SH-SY5Y (cell line): ENCODE measurements at regions not wholly inside any gene's neighbourhood (a gene's known extent, or its start where the extent isn't known, plus 50 kb on each side); places are given as distances from the start of the nearest gene placed in this dataset.

Source experiments
- GATA2 ChIP-seq: IDR thresholded peaks from 2 replicates; pipeline ENCODE4 v1.6.1; 2011; ENCODE audit warnings: mild to moderate bottlenecking, low read depth, low read length
- GATA3 ChIP-seq: IDR thresholded peaks from 2 replicates; pipeline ENCODE4 v1.6.1; 2011; ENCODE audit warnings: low read depth, mild to moderate bottlenecking, low read length, moderate library complexity

- TF ChIP-seq GATA3 (no peak), GATA2 (no peak)
Measured at GRCh38 chr11:114758627-114759026, 80.3 kb downstream of the NXPE2 start.

DNA sequence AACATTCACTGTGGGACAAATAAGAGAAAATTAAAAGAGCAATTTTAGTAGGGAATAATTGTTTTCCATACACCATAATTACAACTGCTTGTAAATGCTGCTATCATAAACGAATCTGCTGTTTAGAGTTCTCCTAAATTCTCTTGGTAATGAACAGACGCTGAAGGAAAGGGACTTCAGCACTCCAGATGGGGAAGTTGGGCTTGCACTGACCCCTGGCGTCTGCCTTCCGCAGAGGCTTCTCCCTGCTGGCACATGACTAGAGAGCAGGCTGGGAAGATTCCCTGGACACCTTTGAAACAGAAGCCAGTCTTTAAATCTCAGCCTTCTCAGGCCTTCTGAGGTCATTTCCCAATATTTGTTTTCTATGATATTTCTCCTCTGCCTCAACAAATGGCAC is 84.1 kb downstream of the NXPE2 start:
- TF ChIP-seq GATA3 (no peak), GATA2 (no peak)

- TF ChIP-seq GATA3 (no peak), GATA2 (no peak)
Measured at GRCh38 chr11:114764563-114764962, 86.2 kb downstream of the NXPE2 start.

- no peak for TF ChIP-seq GATA3
- TF ChIP-seq GATA2, result no peak
Measured at GRCh38 chr11:114771172-114771571, 92.8 kb downstream of the NXPE2 start.

DNA sequence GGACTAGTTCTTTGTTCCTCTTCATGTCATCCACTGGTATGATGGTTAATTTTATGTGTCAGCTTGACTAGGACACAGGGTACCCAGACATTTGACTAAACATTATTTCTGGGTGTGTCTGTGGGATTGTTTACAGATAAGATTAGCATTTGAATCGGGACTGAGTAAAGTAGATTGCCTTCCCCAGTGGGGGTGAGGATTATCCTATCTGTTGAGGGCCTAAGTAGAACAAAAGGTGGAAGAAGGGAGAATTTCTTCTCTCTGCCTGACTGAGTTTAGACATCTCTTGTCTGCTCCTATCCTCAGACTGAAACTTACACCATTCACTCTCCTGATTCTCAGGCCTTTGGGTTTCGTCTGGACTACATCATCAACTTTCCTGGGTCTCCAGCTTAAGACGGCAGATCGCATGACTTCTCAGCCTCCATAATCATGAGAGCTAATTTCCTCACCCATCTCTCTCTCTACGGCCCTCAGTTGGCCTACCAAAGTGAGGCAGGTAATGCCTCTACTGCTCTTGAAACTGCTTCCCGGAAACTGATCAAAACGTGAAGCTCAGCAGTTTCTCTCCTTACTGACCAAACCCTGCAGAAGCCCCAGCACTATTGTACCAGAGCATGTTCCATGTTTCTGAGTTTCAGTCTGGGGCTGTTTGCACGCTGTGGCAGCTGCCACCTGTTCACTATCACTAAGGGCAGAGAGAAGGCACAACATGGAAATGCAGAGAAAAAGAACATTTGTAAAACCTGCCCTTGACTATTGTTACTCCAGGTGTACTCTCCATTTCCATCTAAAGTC is 95.4 kb downstream of the NXPE2 start:
- TF ChIP-seq GATA3 (no peak), GATA2 (no peak)

GRCh38 chr11:114774599-114775361 is 96.5 kb downstream of the NXPE2 start:
- TF ChIP-seq GATA3 (no peak), GATA2 (no peak)

DNA sequence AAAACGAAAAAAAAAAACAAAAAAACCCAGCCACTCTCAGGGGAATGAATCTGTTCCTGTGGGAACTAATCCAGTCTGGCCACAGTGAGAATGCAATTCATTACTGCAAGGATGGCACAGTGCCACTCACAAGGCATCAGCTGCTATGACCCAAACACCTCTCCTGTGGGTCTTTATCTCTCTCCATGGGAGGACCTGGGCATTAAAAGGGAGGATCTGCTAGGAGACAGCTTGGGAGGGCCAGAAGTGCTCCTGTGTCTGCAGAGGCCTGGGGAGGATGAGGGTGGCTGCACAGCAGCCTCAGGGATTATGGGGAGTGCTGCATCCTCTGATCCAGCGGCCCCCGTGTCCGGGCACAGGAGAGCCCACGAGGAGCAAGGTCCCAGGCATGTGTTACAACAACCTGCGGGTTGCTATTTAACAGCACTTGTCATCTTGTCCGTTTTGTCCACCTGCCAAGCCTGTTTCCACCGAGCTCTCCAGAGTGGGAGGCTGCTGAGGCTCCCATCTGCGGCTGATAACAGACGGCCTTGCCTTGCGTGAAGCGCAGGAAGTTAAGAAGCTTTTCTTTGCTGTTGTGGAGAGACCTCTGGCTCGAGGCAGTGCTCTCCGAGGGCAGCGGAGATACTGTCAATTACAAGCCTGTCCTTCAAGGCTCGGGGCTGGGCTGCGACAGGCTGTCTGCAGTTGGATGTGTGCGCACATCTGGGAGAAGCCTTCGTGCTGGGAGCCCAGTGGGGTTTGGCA is 97.7 kb downstream of the NXPE2 start:
- no peak for TF ChIP-seq GATA3
- TF ChIP-seq GATA2, result 0 out of 2 replicates have a peak, but pooled peaks have one; percentile 43

- TF ChIP-seq GATA2 (no peak), GATA3 (no peak)
Measured at GRCh38 chr11:114776956-114777355, 98.6 kb downstream of the NXPE2 start.

DNA sequence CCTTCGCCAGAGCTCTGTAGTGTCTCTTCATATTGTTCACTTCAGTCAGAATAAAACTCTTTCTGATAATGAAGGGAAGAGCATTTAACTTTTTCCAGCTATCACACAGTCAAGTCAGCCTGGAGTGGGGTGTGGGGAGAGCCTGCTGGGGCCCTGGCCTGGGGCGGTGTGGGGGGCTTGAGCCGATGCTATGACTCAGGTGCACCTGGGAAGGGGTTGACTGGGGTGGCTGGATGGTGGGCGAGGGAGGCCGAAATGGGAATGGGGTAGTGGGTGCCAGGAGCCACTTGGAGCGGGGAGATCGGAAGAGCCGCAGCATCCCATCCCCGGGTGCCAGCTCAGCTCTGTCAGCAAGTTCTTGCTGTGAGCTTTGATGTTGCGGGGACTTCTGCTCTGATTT is 100.9 kb downstream of the NXPE2 start:
- no peak for TF ChIP-seq GATA2
- no peak for TF ChIP-seq GATA3

GRCh38 chr11:114782650-114783310 is 104.5 kb downstream of the NXPE2 start:
- TF ChIP-seq GATA3, result no peak
- peak; percentile 26; the same call in 1 of the 2 replicates for TF ChIP-seq GATA2

DNA sequence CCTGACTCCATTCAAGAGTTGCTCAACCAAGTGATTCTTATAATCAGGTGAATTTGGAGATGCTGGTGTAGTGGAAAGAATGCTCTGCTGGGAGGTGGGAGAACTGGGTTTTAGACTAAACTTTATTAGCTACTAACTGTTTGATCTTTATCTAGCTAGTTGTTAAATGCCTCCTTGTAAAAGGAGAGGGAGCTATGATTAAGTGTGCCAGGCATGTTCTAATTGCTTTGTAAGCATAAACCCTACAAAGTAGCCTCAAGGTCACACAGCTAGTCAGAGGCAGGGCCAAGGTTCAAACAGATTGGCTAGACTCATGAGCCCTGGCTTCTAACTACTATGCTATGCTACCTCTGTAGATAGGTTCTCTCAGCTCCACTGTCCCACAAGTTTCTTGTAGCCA is 105.5 kb downstream of the NXPE2 start:
- TF ChIP-seq GATA2, result no peak

GRCh38 chr11:114784216-114784615 is 105.9 kb downstream of the NXPE2 start:
- no peak for TF ChIP-seq GATA2
- no peak for TF ChIP-seq GATA3

DNA sequence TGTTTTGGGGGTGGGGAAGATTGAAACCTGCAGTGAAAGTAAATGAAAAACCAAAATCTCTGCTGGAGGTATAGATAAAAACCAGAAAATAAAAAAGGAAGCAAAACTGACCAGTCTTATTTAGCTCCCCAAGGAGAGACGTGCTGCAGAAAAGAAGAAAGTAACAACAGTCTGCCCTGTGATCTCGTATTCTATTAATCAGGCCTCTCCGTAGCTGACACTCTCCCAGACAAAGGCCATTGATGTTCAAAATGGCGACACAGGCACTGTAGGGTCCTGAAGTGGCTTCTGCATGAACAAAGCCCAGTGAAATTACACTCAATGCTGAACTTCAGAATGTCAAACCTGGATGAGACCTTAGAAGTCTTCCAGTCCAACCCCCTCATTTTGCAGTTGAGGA is 106.6 kb downstream of the NXPE2 start:
- TF ChIP-seq GATA2 (no peak), GATA3 (no peak)

GRCh38 chr11:114785820-114786219 is 107.5 kb downstream of the NXPE2 start:
- no peak for TF ChIP-seq GATA3
- TF ChIP-seq GATA2, result no peak

- TF ChIP-seq GATA3 (no peak), GATA2 (no peak)
Measured at GRCh38 chr11:114787126-114787525, 108.8 kb downstream of the NXPE2 start.
